ENCODE measurements at regions not wholly inside any gene's neighbourhood (a gene's known extent, or its start where the extent isn't known, plus 50 kb on each side); places are given as distances from the start of the nearest gene placed in this dataset.
"Not testable (repeated sequence)": the region's sequence is repeated elsewhere in the genome, so short reads cannot be mapped to it uniquely, and the experiment has no call there.

DNA sequence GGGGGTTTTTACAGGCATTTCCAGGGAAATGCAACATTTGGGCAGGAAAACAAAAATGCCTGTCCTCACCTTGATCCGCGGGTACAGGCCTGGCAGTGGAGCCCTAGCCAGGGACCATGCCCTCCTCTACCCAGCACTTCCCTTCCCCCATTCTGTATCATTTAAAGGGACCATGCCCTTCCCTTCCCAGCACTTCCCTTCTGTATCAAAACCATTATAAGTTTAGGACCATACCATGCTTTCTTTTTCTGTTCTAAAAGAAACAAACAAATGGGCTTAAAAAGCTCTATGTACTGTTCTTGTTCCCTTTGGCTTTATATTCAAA is 166.9 kb upstream of the ZNF608 start:
- DNase-seq (ENCODE audit: low read depth, low spot score), result no peak
- POLR2A ChIA-PET, result no interaction called here
- peak overlapping the region; percentile 30; the same call in 1 of the 2 replicates for H3K27ac ChIP-seq (ENCODE audit: low read length)
- intact Hi-C loops (cut with micrococcal nuclease; ENCODE audit: unreplicated experiment) (no loop called here), in situ Hi-C loops (cut with HindIII; ENCODE audit: low pct_unique_long_range_greater_than_20kb, low sequenced_read_pairs) (no loop called here)
- TF ChIP-seq POLR2AphosphoS5 (IDR thresholded peaks at IDR 0.05; ENCODE audit: low read depth, low read length) (no peak), TCF7L2 (IDR thresholded peaks at IDR 0.05; ENCODE audit: low read depth, low read length) (no peak), CTCF (IDR thresholded peaks at IDR 0.05) (no peak), SIN3A (IDR thresholded peaks at IDR 0.05; ENCODE audit: borderline replicate concordance, insufficient read depth, low read depth, low read length) (no peak)
- TF ChIP-seq, protein P1, sequence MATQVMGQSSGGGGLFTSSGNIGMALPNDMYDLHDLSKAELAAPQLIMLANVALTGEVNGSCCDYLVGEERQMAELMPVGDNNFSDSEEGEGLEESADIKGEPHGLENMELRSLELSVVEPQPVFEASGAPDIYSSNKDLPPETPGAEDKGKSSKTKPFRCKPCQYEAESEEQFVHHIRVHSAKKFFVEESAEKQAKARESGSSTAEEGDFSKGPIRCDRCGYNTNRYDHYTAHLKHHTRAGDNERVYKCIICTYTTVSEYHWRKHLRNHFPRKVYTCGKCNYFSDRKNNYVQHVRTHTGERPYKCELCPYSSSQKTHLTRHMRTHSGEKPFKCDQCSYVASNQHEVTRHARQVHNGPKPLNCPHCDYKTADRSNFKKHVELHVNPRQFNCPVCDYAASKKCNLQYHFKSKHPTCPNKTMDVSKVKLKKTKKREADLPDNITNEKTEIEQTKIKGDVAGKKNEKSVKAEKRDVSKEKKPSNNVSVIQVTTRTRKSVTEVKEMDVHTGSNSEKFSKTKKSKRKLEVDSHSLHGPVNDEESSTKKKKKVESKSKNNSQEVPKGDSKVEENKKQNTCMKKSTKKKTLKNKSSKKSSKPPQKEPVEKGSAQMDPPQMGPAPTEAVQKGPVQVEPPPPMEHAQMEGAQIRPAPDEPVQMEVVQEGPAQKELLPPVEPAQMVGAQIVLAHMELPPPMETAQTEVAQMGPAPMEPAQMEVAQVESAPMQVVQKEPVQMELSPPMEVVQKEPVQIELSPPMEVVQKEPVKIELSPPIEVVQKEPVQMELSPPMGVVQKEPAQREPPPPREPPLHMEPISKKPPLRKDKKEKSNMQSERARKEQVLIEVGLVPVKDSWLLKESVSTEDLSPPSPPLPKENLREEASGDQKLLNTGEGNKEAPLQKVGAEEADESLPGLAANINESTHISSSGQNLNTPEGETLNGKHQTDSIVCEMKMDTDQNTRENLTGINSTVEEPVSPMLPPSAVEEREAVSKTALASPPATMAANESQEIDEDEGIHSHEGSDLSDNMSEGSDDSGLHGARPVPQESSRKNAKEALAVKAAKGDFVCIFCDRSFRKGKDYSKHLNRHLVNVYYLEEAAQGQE (IDR thresholded peaks at IDR 0.05; ENCODE audit: insufficient read depth in 1 of 2, low read depth in 2 of 2, low read length in 1 of 2), result no peak
- CTCF ChIA-PET, result no interaction called here
- no peaks in the 10 kb centered on the region for H3K9me3 ChIP-seq (ENCODE audit: control insufficient read depth, insufficient read depth, low read depth, low read length)
- H3K4me3 ChIP-seq (ENCODE audit: low read depth in 2 of 2, low read length in 2 of 2), result no peak overlapping the region
- no peaks in the 10 kb centered on the region for H3K4me1 ChIP-seq (ENCODE audit: control insufficient read depth, insufficient read depth, low read length)
- no peak for ATAC-seq
- BruUV-seq (replicated peaks), result no TSS peak
- H3K36me3 ChIP-seq (ENCODE audit: control insufficient read depth, insufficient read depth, low read length), result no peaks in the 10 kb centered on the region
- H3K27me3 ChIP-seq (ENCODE audit: control insufficient read depth, insufficient read depth, low read length), result no peaks in the 10 kb centered on the region

GRCh38 chr5:124916313-124916712 is 169.9 kb upstream of the ZNF608 start:
- in situ Hi-C loops (cut with HindIII; ENCODE audit: low pct_unique_long_range_greater_than_20kb, low sequenced_read_pairs); H3K27me3 ChIP-seq (ENCODE audit: control insufficient read depth, insufficient read depth, low read length); ATAC-seq; POLR2A ChIA-PET; H3K4me1 ChIP-seq (ENCODE audit: control insufficient read depth, insufficient read depth, low read length); CTCF ChIA-PET; DNase-seq (ENCODE audit: low read depth, low spot score); BruUV-seq (replicated peaks); H3K27ac ChIP-seq (ENCODE audit: low read length); H3K36me3 ChIP-seq (ENCODE audit: control insufficient read depth, insufficient read depth, low read length); H3K4me3 ChIP-seq (ENCODE audit: low read depth in 2 of 2, low read length in 2 of 2); H3K9me3 ChIP-seq (ENCODE audit: control insufficient read depth, insufficient read depth, low read depth, low read length); intact Hi-C loops (cut with micrococcal nuclease; ENCODE audit: unreplicated experiment): not testable (repeated sequence)

DNA sequence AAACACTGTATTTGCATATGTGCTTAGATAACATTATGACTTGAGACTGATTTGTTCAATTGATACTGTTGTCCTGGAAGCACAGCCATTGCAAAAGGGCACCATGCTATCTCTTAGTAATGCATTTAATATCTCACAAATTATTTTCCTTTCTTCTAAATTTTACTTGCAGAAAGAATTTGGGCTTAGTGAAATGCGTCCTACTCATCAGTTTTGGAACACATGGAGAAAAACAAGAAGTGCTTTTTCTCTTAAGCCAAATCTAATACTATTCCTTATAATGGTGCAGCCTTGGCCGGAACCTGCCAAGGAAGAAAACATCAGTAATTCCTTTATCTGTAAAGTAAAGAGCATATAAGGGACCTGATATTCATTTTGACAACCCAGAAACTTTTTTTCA is 172.2 kb upstream of the ZNF608 start:
- intact Hi-C loops (cut with micrococcal nuclease; ENCODE audit: unreplicated experiment), result no loop called here
- DNase-seq (ENCODE audit: low read depth, low spot score) (no peak), ATAC-seq (no peak)
- Histone ChIP-seq H3K27me3 (ENCODE audit: control insufficient read depth, insufficient read depth, low read length) (no peaks in the 10 kb centered on the region), H3K9me3 (ENCODE audit: control insufficient read depth, insufficient read depth, low read depth, low read length) (no peaks in the 10 kb centered on the region), H3K36me3 (ENCODE audit: control insufficient read depth, insufficient read depth, low read length) (no peaks in the 10 kb centered on the region), H3K4me1 (ENCODE audit: control insufficient read depth, insufficient read depth, low read length) (peaks cover 7% of the 10 kb centered on the region; the same call in 1 of the 2 replicates), H3K27ac (ENCODE audit: low read length) (no peak overlapping the region), H3K4me3 (ENCODE audit: low read depth in 2 of 2, low read length in 2 of 2) (no peak overlapping the region)
- TF ChIP-seq POLR2AphosphoS5 (IDR thresholded peaks at IDR 0.05; ENCODE audit: low read depth, low read length) (no peak), CTCF (IDR thresholded peaks at IDR 0.05) (no peak), SIN3A (IDR thresholded peaks at IDR 0.05; ENCODE audit: borderline replicate concordance, insufficient read depth, low read depth, low read length) (no peak), TCF7L2 (IDR thresholded peaks at IDR 0.05; ENCODE audit: low read depth, low read length) (no peak)
- TF ChIP-seq, protein P1 (IDR thresholded peaks at IDR 0.05; ENCODE audit: insufficient read depth in 1 of 2, low read depth in 2 of 2, low read length in 1 of 2), result no peak
- POLR2A ChIA-PET, result no interaction called here
- BruUV-seq (replicated peaks), result no TSS peak
- CTCF ChIA-PET, result no interaction called here
- in situ Hi-C loops (cut with HindIII; ENCODE audit: low pct_unique_long_range_greater_than_20kb, low sequenced_read_pairs), result no loop called here
